DND-41 (cell line): ENCODE measurements at regions not wholly inside any gene's neighbourhood (a gene's known extent, or its start where the extent isn't known, plus 50 kb on each side); places are given as distances from the start of the nearest gene placed in this dataset.

ENCODE experiments used
- EZH2 ChIP-seq: IDR thresholded peaks from 3 replicates; pipeline ENCODE4 v1.6.1; 2012; ENCODE audit warnings: borderline replicate concordance, low read depth, mild to moderate bottlenecking, moderate library complexity, low read length, inconsistent platforms; ENCODE audit not compliant: severe bottlenecking
- TF ChIP-seq, protein P1 (sequence below): IDR thresholded peaks from 2 replicates; pipeline ENCODE4 v1.5.1; 2012; ENCODE audit warnings: borderline replicate concordance, low read length, moderate library complexity, mild to moderate bottlenecking; ENCODE audit not compliant: poor library complexity, severe bottlenecking; ENCODE audit errors: extremely low read depth

DNA sequence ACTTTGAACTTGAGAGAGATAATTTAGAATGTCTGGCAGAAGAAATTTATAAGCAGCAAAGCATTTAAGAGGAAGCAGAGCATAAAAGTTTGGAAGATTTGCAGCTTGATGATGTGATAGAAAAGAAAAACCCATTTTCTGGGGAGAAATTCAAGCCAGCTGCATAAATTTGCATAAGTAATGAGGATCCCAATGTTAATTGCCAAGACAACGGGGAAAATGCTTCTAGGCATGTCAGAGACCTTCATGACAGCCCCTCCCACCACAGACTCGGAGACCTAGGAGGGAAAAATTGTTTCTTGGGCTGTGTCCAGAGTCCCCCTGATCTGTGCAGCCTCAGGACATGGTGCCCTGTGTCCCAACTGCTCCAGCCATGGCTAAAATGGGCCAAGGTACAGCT lies 263.6 kb upstream of the POT1 start:
- TF ChIP-seq, protein P1, sequence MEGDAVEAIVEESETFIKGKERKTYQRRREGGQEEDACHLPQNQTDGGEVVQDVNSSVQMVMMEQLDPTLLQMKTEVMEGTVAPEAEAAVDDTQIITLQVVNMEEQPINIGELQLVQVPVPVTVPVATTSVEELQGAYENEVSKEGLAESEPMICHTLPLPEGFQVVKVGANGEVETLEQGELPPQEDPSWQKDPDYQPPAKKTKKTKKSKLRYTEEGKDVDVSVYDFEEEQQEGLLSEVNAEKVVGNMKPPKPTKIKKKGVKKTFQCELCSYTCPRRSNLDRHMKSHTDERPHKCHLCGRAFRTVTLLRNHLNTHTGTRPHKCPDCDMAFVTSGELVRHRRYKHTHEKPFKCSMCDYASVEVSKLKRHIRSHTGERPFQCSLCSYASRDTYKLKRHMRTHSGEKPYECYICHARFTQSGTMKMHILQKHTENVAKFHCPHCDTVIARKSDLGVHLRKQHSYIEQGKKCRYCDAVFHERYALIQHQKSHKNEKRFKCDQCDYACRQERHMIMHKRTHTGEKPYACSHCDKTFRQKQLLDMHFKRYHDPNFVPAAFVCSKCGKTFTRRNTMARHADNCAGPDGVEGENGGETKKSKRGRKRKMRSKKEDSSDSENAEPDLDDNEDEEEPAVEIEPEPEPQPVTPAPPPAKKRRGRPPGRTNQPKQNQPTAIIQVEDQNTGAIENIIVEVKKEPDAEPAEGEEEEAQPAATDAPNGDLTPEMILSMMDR, result no peak
- no peak for TF ChIP-seq EZH2
